ENCODE measurements at regions not wholly inside any gene's neighbourhood (a gene's known extent, or its start where the extent isn't known, plus 50 kb on each side); places are given as distances from the start of the nearest gene placed in this dataset.

DNA sequence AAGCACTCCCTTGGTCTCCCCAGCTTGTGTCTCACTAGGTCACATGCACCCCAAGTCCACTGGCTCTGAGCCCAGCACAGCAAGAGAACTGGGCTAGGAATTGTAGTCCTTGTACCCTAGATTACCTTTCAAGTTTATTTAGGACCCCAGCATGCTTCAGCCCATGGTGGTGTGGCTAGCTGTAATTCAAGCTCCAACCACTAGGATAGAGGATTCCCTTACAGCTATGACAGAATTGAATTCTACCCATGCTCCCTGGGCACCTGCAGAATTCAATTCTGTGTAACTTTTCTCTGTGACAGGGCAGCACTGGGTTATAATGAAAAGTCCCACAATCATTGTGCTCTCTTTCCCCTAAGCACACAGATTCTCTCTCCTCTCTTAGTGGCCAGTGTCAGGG lies 253.8 kb upstream of the DMD start:
- H3K4me1 ChIP-seq (ENCODE audit: low read depth), result no peaks in the 10 kb centered on the region
- no peak for TF ChIP-seq CTCF (IDR thresholded peaks at IDR 0.05; ENCODE audit: low read depth, low read length)
- no peaks in the 10 kb centered on the region for H3K27me3 ChIP-seq
- no peak overlapping the region for H3K27ac ChIP-seq
- DNase-seq (ENCODE audit: low read depth in 1 of 2, low spot score in 1 of 2), result no peak
- no peak overlapping the region for H3K4me3 ChIP-seq
- H3K36me3 ChIP-seq, result no peaks in the 10 kb centered on the region
- no peaks in the 10 kb centered on the region for H3K9me3 ChIP-seq (ENCODE audit: low read depth)

DNA sequence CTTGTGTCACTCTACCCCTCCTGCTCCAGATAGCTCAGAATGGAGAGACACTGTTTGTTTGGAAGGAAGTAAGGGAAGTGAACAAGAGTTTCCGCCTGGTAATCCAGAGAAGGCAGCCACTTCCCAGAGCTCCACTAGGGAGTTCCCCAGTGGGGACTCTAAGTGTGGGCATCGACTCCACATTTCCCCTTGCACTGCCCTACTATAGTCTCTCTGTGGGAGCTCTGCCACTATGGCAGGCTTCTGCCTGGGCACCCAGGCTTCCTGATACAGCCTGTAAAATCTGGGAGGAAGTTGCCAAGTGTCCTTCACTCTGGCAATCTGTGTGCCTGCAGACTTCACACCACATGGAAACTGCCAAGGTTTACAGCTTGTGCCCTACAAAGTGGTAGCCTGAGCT lies 245.8 kb upstream of the DMD start:
- H3K4me3 ChIP-seq, result no peak overlapping the region
- H3K27me3 ChIP-seq, result no peaks in the 10 kb centered on the region
- no peak overlapping the region for H3K27ac ChIP-seq
- H3K36me3 ChIP-seq, result no peaks in the 10 kb centered on the region
- DNase-seq (ENCODE audit: low read depth in 1 of 2, low spot score in 1 of 2), result no peak
- no peak for TF ChIP-seq CTCF (IDR thresholded peaks at IDR 0.05; ENCODE audit: low read depth, low read length)
- no peaks in the 10 kb centered on the region for H3K4me1 ChIP-seq (ENCODE audit: low read depth)
- H3K9me3 ChIP-seq (ENCODE audit: low read depth), result no peaks in the 10 kb centered on the region

GRCh38 chrX:33447285-33447684 lies 235.9 kb upstream of the DMD start:
- no peak for TF ChIP-seq CTCF (IDR thresholded peaks at IDR 0.05; ENCODE audit: low read depth, low read length)
- Histone ChIP-seq H3K36me3 (no peaks in the 10 kb centered on the region), H3K27me3 (no peaks in the 10 kb centered on the region), H3K4me1 (ENCODE audit: low read depth) (no peaks in the 10 kb centered on the region), H3K9me3 (ENCODE audit: low read depth) (no peaks in the 10 kb centered on the region), H3K4me3 (no peak overlapping the region), H3K27ac (no peak overlapping the region)
- DNase-seq (ENCODE audit: low read depth in 1 of 2, low spot score in 1 of 2), result no peak

DNA sequence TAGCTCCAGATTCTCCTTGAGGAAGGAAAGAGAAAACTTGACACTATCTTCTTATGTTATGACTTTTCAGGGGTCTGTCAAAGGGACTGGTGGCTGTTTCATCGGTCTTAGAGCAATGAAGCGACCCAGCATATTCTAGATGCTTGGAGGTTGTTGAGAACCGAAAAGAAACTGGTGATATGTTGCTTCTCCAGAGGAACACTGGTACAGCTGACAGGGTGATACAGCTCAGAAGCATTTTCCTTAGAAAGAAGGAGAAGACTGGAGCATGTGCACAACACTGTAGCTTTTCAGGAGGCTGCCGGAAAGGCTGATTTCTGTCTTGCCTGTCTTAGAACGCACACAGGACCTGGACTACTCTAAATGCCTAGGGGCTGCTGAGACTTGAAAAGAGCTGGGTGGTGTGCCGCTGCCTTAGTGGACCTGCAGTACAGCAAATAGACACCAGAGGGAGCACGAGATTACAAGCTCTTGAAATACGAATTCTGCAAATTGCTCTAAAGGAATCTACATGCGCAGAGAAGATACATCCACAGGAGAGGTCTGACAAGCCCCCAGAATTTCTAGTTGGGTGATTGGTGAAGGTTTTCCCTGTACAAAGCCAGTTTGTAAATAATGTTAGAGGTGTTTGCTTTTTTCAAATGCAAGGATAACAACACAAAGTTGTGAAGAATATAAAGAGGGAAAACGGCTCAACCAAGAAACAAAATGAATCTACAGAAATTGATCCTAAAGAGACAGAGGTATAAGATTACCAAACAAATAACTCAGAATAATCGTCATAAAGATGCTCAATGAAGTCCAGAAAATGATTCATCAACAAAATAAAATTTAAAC lies 223.1 kb upstream of the DMD start:
- H3K27ac ChIP-seq, result no peak overlapping the region
- no peaks in the 10 kb centered on the region for H3K27me3 ChIP-seq
- no peak overlapping the region for H3K4me3 ChIP-seq
- H3K36me3 ChIP-seq, result no peaks in the 10 kb centered on the region
- peak; percentile 57 for TF ChIP-seq CTCF (IDR thresholded peaks at IDR 0.05; ENCODE audit: low read depth, low read length)
- H3K9me3 ChIP-seq (ENCODE audit: low read depth), result peaks cover 2% of the 10 kb centered on the region
- H3K4me1 ChIP-seq (ENCODE audit: low read depth), result no peaks in the 10 kb centered on the region
- DNase-seq (ENCODE audit: low read depth in 1 of 2, low spot score in 1 of 2), result peak; percentile 37 to 82

DNA sequence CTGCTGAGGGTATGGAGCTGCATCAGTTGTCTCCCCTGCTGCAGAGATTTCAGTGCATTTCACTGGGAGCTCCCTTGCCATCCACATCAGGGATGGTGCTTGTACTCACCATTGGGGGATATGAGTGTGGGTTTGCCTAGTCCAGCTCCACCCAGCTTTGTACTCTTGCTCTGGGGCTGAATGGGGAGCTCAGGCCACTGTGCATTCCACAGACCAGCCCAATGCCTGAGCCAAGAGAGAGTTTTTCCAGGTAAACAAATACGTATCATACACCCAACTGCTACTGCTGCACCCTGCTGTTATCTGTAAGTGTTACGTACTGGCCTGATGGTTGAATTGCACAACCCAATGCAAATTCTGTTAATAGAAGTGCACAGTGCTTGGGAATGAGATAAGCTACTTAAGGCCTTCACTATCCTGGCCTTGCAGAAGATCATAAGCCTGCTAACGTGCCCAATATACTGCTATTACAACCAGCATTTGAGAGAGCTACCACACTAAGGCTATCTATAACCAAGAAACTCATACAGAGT lies 205.0 kb upstream of the DMD start:
- H3K4me3 ChIP-seq, result no peak overlapping the region
- no peaks in the 10 kb centered on the region for H3K9me3 ChIP-seq (ENCODE audit: low read depth)
- H3K4me1 ChIP-seq (ENCODE audit: low read depth), result no peaks in the 10 kb centered on the region
- no peaks in the 10 kb centered on the region for H3K27me3 ChIP-seq
- no peak for TF ChIP-seq CTCF (IDR thresholded peaks at IDR 0.05; ENCODE audit: low read depth, low read length)
- no peaks in the 10 kb centered on the region for H3K36me3 ChIP-seq
- no peak for DNase-seq (ENCODE audit: low read depth in 1 of 2, low spot score in 1 of 2)
- no peak overlapping the region for H3K27ac ChIP-seq

Data from cardiac muscle cell (in vitro differentiated cells and primary cell).